ENCODE measurements at regions not wholly inside any gene's neighbourhood (a gene's known extent, or its start where the extent isn't known, plus 50 kb on each side); places are given as distances from the start of the nearest gene placed in this dataset.

- no peak for FAIRE-seq
Measured at GRCh38 chr22:22048318-22048942, 65.8 kb upstream of the TOP3B start.

More at GRCh38 chr22:22048318-22048942, 65.8 kb upstream of the TOP3B start:
- Histone ChIP-seq H3K9me3 (replicated peaks; ENCODE audit: control insufficient read depth, insufficient read depth, low read length) (no peaks in the 10 kb centered on the region), H2AFZ (ENCODE audit: low read depth, low read length) (no peak overlapping the region), H3K27ac (ENCODE audit: insufficient read depth, low read depth, low read length) (no peak overlapping the region), H3K9ac (replicated peaks; ENCODE audit: extremely low read depth, insufficient read depth, low read length) (no peak overlapping the region), H3K4me1 (ENCODE audit: control insufficient read depth, extremely low read depth, insufficient read depth, low read length) (no peaks in the 10 kb centered on the region), H3K4me2 (ENCODE audit: insufficient read depth, low read length) (no peak overlapping the region), H4K20me1 (replicated peaks; ENCODE audit: control insufficient read depth, extremely low read depth, insufficient read depth, low read length) (no peaks in the 10 kb centered on the region), H3K27me3 (ENCODE audit: control insufficient read depth in 2 of 2, insufficient read depth in 2 of 2, low read length in 2 of 2) (peaks cover 19 to 23% of the 10 kb centered on the region in 2 experiments), H3K4me3 (replicated peaks in 1 of 3; ENCODE audit: insufficient read depth in 1 of 3, low read depth in 1 of 3, low read length in 3 of 3) (no peak overlapping the region), H3K79me2 (ENCODE audit: control insufficient read depth, insufficient read depth, low read length) (no peaks in the 10 kb centered on the region), H3K36me3 (ENCODE audit: control insufficient read depth in 2 of 2, extremely low read depth in 1 of 2, insufficient read depth in 2 of 2, low read length in 2 of 2) (no peaks in the 10 kb centered on the region), H3K9me1 (replicated peaks; ENCODE audit: control insufficient read depth, extremely low read depth, insufficient read depth, low read length) (no peaks in the 10 kb centered on the region)
- ChIA-PET POLR2A (no interaction called here), CTCF (interaction anchor here (1.9 kb wide), 1 partner anchor 13 kb away, joined by 14 read pairs; no protein-coding TSS in a partner anchor)
- TF ChIP-seq POLR2A (IDR thresholded peaks at IDR 0.05; ENCODE audit: low read depth, low read length) (no peak), MYC (IDR thresholded peaks at IDR 0.05; ENCODE audit: low read depth, low read length) (no peak), GATA2 (IDR thresholded peaks at IDR 0.05; ENCODE audit: insufficient read depth, insufficient read length, low read depth, low read length) (no peak), POLR2AphosphoS5 (IDR thresholded peaks at IDR 0.05; ENCODE audit: insufficient read depth, low read depth, low read length) (no peak), CTCF (IDR thresholded peaks at IDR 0.05; ENCODE audit: extremely low read depth in 1 of 2, insufficient read depth in 1 of 2, low read depth in 1 of 2, low read length in 2 of 2) (no peak), FOS (IDR thresholded peaks at IDR 0.05; ENCODE audit: borderline replicate concordance, insufficient read depth, low read length) (no peak), EZH2 (IDR thresholded peaks at IDR 0.05; ENCODE audit: borderline replicate concordance, low read depth, low read length, severe bottlenecking) (no peak), JUN (IDR thresholded peaks at IDR 0.05; ENCODE audit: borderline replicate concordance, insufficient read depth, insufficient read length, low read depth) (no peak), MAX (IDR thresholded peaks at IDR 0.05; ENCODE audit: insufficient read depth, insufficient read length) (no peak)
- no peak for DNase-seq (ENCODE audit: low read depth, low spot score)
- intact Hi-C loops (cut with micrococcal nuclease) = no loop called here
- no TSS peak for BruUV-seq (replicated peaks)
- dilution Hi-C loops (cut with MboI; ENCODE audit: extremely low pct_ligation_motif_present, low sequenced_read_pairs) = no loop called here

Measured in endothelial cell of umbilical vein (primary cell).